ENCODE measurements at regions not wholly inside any gene's neighbourhood (a gene's known extent, or its start where the extent isn't known, plus 50 kb on each side); places are given as distances from the start of the nearest gene placed in this dataset.

GRCh38 chr5:155783246-155783645, 543.7 kb upstream of the SGCD start:
- H3K4me1 ChIP-seq (ENCODE audit: low read length): no peaks in the 10 kb centered on the region
- no peaks in the 10 kb centered on the region for H3K9me2 ChIP-seq (replicated peaks; ENCODE audit: insufficient read depth, low read length)
- no peak overlapping the region for H3K4me2 ChIP-seq (ENCODE audit: low read depth, low read length)
- H3K9me3 ChIP-seq (replicated peaks; ENCODE audit: insufficient read depth, low read length): no peaks in the 10 kb centered on the region
- no peak overlapping the region for H3K4me3 ChIP-seq (ENCODE audit: low read length)
- DNase-seq: no peak
- no peak for TF ChIP-seq EZH2phosphoT487 (IDR thresholded peaks at IDR 0.05; ENCODE audit: low read length)
- no peak for TF ChIP-seq EZH2 (optimal IDR thresholded peaks at IDR 0.05; ENCODE audit: low read depth, low read length)
- no peak for TF ChIP-seq CTCF (IDR thresholded peaks at IDR 0.05; ENCODE audit: low read length)
- H3K79me2 ChIP-seq (ENCODE audit: low read length): no peaks in the 10 kb centered on the region
- H3K9ac ChIP-seq (ENCODE audit: low read length): no peak overlapping the region
- no peaks in the 10 kb centered on the region for H3K36me3 ChIP-seq (replicated peaks; ENCODE audit: insufficient read depth, low read length)
- H3K27me3 ChIP-seq (replicated peaks; ENCODE audit: insufficient read depth, low read length): no peaks in the 10 kb centered on the region
- H3K27ac ChIP-seq (ENCODE audit: low read length): no peak overlapping the region
- no peaks in the 10 kb centered on the region for H3F3A ChIP-seq (ENCODE audit: insufficient read depth, low read length)
- no peak overlapping the region for H2AFZ ChIP-seq (ENCODE audit: low read length)
- H4K20me1 ChIP-seq (ENCODE audit: insufficient read depth, low read length): no peaks in the 10 kb centered on the region

GRCh38 chr5:155783791-155784190, 543.2 kb upstream of the SGCD start:
- no peak for DNase-seq
- no peak overlapping the region for H2AFZ ChIP-seq (ENCODE audit: low read length)
- no peak overlapping the region for H3K9ac ChIP-seq (ENCODE audit: low read length)
- no peak overlapping the region for H3K4me3 ChIP-seq (ENCODE audit: low read length)
- H3K27me3 ChIP-seq (replicated peaks; ENCODE audit: insufficient read depth, low read length): no peaks in the 10 kb centered on the region
- no peaks in the 10 kb centered on the region for H4K20me1 ChIP-seq (ENCODE audit: insufficient read depth, low read length)
- H3K27ac ChIP-seq (ENCODE audit: low read length): no peak overlapping the region
- H3K79me2 ChIP-seq (ENCODE audit: low read length): no peaks in the 10 kb centered on the region
- H3K4me2 ChIP-seq (ENCODE audit: low read depth, low read length): no peak overlapping the region
- H3K9me3 ChIP-seq (replicated peaks; ENCODE audit: insufficient read depth, low read length): no peaks in the 10 kb centered on the region
- H3K4me1 ChIP-seq (ENCODE audit: low read length): no peaks in the 10 kb centered on the region
- H3K9me2 ChIP-seq (replicated peaks; ENCODE audit: insufficient read depth, low read length): no peaks in the 10 kb centered on the region
- H3F3A ChIP-seq (ENCODE audit: insufficient read depth, low read length): no peaks in the 10 kb centered on the region
- H3K36me3 ChIP-seq (replicated peaks; ENCODE audit: insufficient read depth, low read length): no peaks in the 10 kb centered on the region
- TF ChIP-seq CTCF (IDR thresholded peaks at IDR 0.05; ENCODE audit: low read length): no peak
- TF ChIP-seq EZH2 (optimal IDR thresholded peaks at IDR 0.05; ENCODE audit: low read depth, low read length): no peak

- Histone ChIP-seq H3K9ac (ENCODE audit: low read length) (no peak overlapping the region), H3F3A (ENCODE audit: insufficient read depth, low read length) (no peaks in the 10 kb centered on the region), H3K4me1 (ENCODE audit: low read length) (no peaks in the 10 kb centered on the region), H3K9me2 (replicated peaks; ENCODE audit: insufficient read depth, low read length) (no peaks in the 10 kb centered on the region), H3K79me2 (ENCODE audit: low read length) (no peaks in the 10 kb centered on the region), H3K4me2 (ENCODE audit: low read depth, low read length) (no peak overlapping the region), H4K20me1 (ENCODE audit: insufficient read depth, low read length) (no peaks in the 10 kb centered on the region), H2AFZ (ENCODE audit: low read length) (no peak overlapping the region), H3K36me3 (replicated peaks; ENCODE audit: insufficient read depth, low read length) (no peaks in the 10 kb centered on the region), H3K9me3 (replicated peaks; ENCODE audit: insufficient read depth, low read length) (no peaks in the 10 kb centered on the region), H3K4me3 (ENCODE audit: low read length) (no peak overlapping the region), H3K27ac (ENCODE audit: low read length) (no peak overlapping the region), H3K27me3 (replicated peaks; ENCODE audit: insufficient read depth, low read length) (no peaks in the 10 kb centered on the region)
- TF ChIP-seq EZH2phosphoT487 (IDR thresholded peaks at IDR 0.05; ENCODE audit: low read length): no peak
- no peak for TF ChIP-seq EZH2 (optimal IDR thresholded peaks at IDR 0.05; ENCODE audit: low read depth, low read length)
- no peak for TF ChIP-seq CTCF (IDR thresholded peaks at IDR 0.05; ENCODE audit: low read length)
- no peak for DNase-seq
Observed at GRCh38 chr5:155786108-155786507, 540.9 kb upstream of the SGCD start.

All from MM.1S (cell line).